ENCODE measurements at regions not wholly inside any gene's neighbourhood (a gene's known extent, or its start where the extent isn't known, plus 50 kb on each side); places are given as distances from the start of the nearest gene placed in this dataset.
A peak's percentile ranks its signal among the peaks of the same experiment; 100 is the strongest.

DNA sequence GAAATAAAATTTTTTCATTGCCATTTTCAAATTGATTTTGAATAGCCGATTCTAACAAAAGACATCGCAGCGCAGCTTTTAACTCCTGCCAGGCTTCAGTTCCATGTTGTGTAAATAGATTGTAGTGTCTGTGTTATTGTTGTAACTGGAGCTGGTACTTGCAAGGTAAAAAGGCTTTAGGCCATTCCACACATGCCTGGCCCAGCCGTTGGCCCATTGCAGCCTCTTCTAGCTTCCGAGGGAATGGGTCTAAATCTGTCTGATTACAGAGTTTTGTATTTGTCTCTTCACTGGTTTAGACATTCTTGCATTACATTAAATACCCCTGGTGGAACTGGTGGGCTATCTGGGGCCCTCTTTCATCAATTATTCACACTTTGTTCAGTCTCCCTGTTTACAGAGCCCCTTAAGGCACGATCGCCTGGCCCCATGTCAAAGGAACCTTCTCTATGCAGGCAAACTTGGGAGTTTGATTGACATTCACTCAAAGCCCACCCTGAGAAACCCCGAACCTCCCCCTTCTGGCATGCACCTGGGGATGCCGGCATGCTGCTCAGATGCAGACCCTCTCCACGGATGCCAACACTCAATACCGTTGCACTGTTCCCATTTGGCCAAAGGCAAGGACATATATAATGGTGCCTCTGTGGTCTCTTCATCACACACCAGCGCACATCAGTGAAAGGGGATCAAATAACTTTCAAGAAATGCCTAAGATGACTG, 281.7 kb upstream of the IRX2 start:
- Histone ChIP-seq H3K36me3 (replicated peaks in 1 of 2; ENCODE audit: control insufficient read depth in 1 of 2, insufficient read depth in 2 of 2, low read length in 2 of 2) (no peaks in the 10 kb centered on the region), H3K27ac (ENCODE audit: low read depth in 1 of 2, low read length in 2 of 2) (no peak overlapping the region), H3K9me3 (replicated peaks in 1 of 2; ENCODE audit: control insufficient read depth in 1 of 2, insufficient read depth in 1 of 2, low read length in 2 of 2) (peaks cover 17 to 62% of the 10 kb centered on the region in 2 donors), H3K9ac (ENCODE audit: insufficient read depth, low read length, poor library complexity, severe bottlenecking) (no peak overlapping the region), H2AFZ (ENCODE audit: insufficient read depth, low read depth, low read length, poor library complexity, severe bottlenecking) (no peak overlapping the region), H3K4me2 (replicated peaks; ENCODE audit: extremely low read depth, low read length, poor library complexity, severe bottlenecking) (no peak overlapping the region), H3K27me3 (ENCODE audit: control insufficient read depth in 2 of 2, insufficient read depth in 2 of 2, low read length in 2 of 2) (no peaks in the 10 kb centered on the region), H3K79me2 (ENCODE audit: insufficient read depth, low read length) (no peaks in the 10 kb centered on the region), H3K4me1 (ENCODE audit: control insufficient read depth in 1 of 2, insufficient read depth in 2 of 2, low read length in 2 of 2) (no peaks in the 10 kb centered on the region), H3K4me3 (replicated peaks in 1 of 3; ENCODE audit: low read depth in 2 of 3, low read length in 3 of 3) (no peak overlapping the region), H4K20me1 (ENCODE audit: insufficient read depth, low read length) (no peaks in the 10 kb centered on the region)
- peaks cover 0 to 2% (median 0%) of the 10 kb centered on the region in 3 donors for H3K27me3 Mint-ChIP-seq (ENCODE audit: low read depth in 3 of 3)
- H3K4me3 Mint-ChIP-seq = no peak overlapping the region
- 84% methylated on average over 3 of the region's 12 CpGs for WGBS (ENCODE audit: insufficient coverage)
- intact Hi-C loops (cut with micrococcal nuclease) = no loop called here
- DNase-seq = no peak
- H3K27ac Mint-ChIP-seq = peak overlapping the region in 1 of 7 donors; percentile 30
- TF ChIP-seq CTCF (IDR thresholded peaks at IDR 0.05) = no peak
- no peaks in the 10 kb centered on the region for H3K4me1 Mint-ChIP-seq
- H3K9me3 Mint-ChIP-seq = peaks cover 16 to 39% (median 27%) of the 10 kb centered on the region in 7 donors
- no peaks in the 10 kb centered on the region for H3K36me3 Mint-ChIP-seq

GRCh38 chr5:3032513-3032912, 281.0 kb upstream of the IRX2 start:
- 86% methylated on average over 4 of the region's 6 CpGs for WGBS (ENCODE audit: insufficient coverage)
- DNase-seq = no peak
- no peak overlapping the region for H2AFZ ChIP-seq (ENCODE audit: insufficient read depth, low read depth, low read length, poor library complexity, severe bottlenecking)
- no peaks in the 10 kb centered on the region for H3K4me1 ChIP-seq (ENCODE audit: control insufficient read depth in 1 of 2, insufficient read depth in 2 of 2, low read length in 2 of 2)
- Mint-ChIP-seq H3K36me3 (no peaks in the 10 kb centered on the region), H3K27me3 (ENCODE audit: low read depth in 3 of 3) (peaks cover 0 to 2% (median 0%) of the 10 kb centered on the region in 3 donors), H3K9me3 (peaks cover 19 to 41% (median 27%) of the 10 kb centered on the region in 7 donors), H3K4me3 (no peak overlapping the region), H3K4me1 (no peaks in the 10 kb centered on the region), H3K27ac (no peak overlapping the region)
- H3K79me2 ChIP-seq (ENCODE audit: insufficient read depth, low read length) = no peaks in the 10 kb centered on the region
- no peak overlapping the region for H3K9ac ChIP-seq (ENCODE audit: insufficient read depth, low read length, poor library complexity, severe bottlenecking)
- H3K4me2 ChIP-seq (replicated peaks; ENCODE audit: extremely low read depth, low read length, poor library complexity, severe bottlenecking) = no peak overlapping the region
- H4K20me1 ChIP-seq (ENCODE audit: insufficient read depth, low read length) = no peaks in the 10 kb centered on the region
- peaks cover 23 to 69% of the 10 kb centered on the region in 2 donors for H3K9me3 ChIP-seq (replicated peaks in 1 of 2; ENCODE audit: control insufficient read depth in 1 of 2, insufficient read depth in 1 of 2, low read length in 2 of 2)
- H3K36me3 ChIP-seq (replicated peaks in 1 of 2; ENCODE audit: control insufficient read depth in 1 of 2, insufficient read depth in 2 of 2, low read length in 2 of 2) = no peaks in the 10 kb centered on the region
- TF ChIP-seq CTCF (IDR thresholded peaks at IDR 0.05) = no peak
- no peak overlapping the region for H3K27ac ChIP-seq (ENCODE audit: low read depth in 1 of 2, low read length in 2 of 2)
- no peak overlapping the region for H3K4me3 ChIP-seq (replicated peaks in 1 of 3; ENCODE audit: low read depth in 2 of 3, low read length in 3 of 3)
- H3K27me3 ChIP-seq (ENCODE audit: control insufficient read depth in 2 of 2, insufficient read depth in 2 of 2, low read length in 2 of 2) = no peaks in the 10 kb centered on the region
- intact Hi-C loops (cut with micrococcal nuclease) = no loop called here
